LNCaP clone FGC (cell line): ENCODE measurements at regions not wholly inside any gene's neighbourhood (a gene's known extent, or its start where the extent isn't known, plus 50 kb on each side); places are given as distances from the start of the nearest gene placed in this dataset.

ENCODE experiments used
- DNase-seq: peaks from one replicate; pipeline ENCODE4 v3.0.0-alpha.2; 2011; ENCODE audit warnings: low read depth
- H3K4me3 ChIP-seq: 2 replicates; pipeline ENCODE4 v1.5.1; 2011; ENCODE audit warnings: mild to moderate bottlenecking, low read depth, low read length, control low read depth
- TF ChIP-seq, protein P1 (sequence below): IDR thresholded peaks from 2 replicates; pipeline ENCODE4 v1.5.1; 2012; ENCODE audit warnings: mild to moderate bottlenecking; ENCODE audit not compliant: control insufficient read depth, insufficient read depth; ENCODE audit errors: extremely low read depth

DNA sequence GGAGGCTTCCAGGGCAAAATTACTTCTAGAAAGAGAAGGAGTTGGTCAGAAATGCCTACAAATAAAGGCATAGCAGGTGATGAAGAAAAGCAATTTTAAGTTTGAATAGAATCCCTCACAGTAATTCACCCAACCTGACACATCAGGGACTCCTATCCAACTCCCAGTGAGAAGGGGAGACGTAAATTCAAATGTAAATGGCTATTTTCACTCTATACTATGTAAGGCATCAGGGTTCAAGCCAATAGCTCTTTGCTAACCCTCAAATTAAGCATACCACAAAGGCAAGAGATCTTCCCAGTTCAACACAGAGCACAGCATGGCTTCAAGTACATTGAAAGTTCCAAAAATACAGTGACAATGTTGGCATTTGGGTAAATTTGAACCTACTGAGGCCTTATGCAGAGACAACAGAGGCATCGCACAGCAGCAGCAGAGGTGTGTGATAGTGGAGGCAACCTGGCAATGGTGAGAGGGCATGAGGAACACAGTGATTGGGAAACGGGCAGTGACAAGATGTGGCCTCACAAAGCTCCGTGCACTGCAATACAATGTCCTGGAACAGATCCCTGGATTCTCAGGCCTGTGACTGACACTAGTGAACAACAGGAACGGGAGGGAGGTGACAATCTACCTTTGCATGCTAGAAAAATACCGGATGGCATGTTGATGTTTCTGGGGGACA lies 95.7 kb downstream of the VSTM2A start:
- no peak for DNase-seq
- TF ChIP-seq, protein P1, sequence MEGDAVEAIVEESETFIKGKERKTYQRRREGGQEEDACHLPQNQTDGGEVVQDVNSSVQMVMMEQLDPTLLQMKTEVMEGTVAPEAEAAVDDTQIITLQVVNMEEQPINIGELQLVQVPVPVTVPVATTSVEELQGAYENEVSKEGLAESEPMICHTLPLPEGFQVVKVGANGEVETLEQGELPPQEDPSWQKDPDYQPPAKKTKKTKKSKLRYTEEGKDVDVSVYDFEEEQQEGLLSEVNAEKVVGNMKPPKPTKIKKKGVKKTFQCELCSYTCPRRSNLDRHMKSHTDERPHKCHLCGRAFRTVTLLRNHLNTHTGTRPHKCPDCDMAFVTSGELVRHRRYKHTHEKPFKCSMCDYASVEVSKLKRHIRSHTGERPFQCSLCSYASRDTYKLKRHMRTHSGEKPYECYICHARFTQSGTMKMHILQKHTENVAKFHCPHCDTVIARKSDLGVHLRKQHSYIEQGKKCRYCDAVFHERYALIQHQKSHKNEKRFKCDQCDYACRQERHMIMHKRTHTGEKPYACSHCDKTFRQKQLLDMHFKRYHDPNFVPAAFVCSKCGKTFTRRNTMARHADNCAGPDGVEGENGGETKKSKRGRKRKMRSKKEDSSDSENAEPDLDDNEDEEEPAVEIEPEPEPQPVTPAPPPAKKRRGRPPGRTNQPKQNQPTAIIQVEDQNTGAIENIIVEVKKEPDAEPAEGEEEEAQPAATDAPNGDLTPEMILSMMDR: no peak
- no peak overlapping the region for H3K4me3 ChIP-seq

- DNase-seq: no peak
- no peak overlapping the region for H3K4me3 ChIP-seq
- TF ChIP-seq, protein P1: no peak
Observed at GRCh38 chr7:54632696-54633095, 90.5 kb downstream of the VSTM2A start.

DNA sequence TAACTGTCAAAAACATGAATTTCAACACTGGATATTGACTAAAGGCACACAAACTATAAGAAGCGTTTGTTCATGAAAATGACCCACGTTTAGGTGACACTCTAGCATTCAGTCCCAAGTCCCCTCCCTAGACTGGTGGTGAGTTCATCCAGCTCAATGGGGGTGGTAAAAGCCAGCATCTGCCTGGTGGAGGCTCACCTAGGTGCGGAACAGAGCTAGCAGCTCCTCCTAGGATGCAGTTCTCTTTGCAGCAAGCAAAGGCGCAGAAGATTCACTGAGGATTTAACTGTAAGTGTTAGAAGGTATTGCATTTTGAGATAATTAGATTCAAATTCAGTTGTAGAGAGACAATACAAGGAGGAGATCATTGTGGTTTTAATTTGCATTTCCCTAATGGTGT lies 87.6 kb downstream of the VSTM2A start:
- no peak overlapping the region for H3K4me3 ChIP-seq
- TF ChIP-seq, protein P1: no peak
- no peak for DNase-seq

- TF ChIP-seq, protein P1: no peak
- H3K4me3 ChIP-seq: no peak overlapping the region
- no peak for DNase-seq
Observed at GRCh38 chr7:54622696-54623309, 80.6 kb downstream of the VSTM2A start.
